ENCODE measurements at regions not wholly inside any gene's neighbourhood (a gene's known extent, or its start where the extent isn't known, plus 50 kb on each side); places are given as distances from the start of the nearest gene placed in this dataset.

- no peak for ATAC-seq
These were observed 50.5 kb upstream of the HSPA12A start for GRCh38 chr10:116792817-116793216.

- ATAC-seq, result no peak
These were observed 52.8 kb upstream of the ENO4 start for GRCh38 chr10:116796469-116796868.

- peak; percentile 79 for ATAC-seq
These were observed 52.3 kb upstream of the ENO4 start for GRCh38 chr10:116796910-116797513.

GRCh38 chr10:116798859-116799258 is 50.4 kb upstream of the ENO4 start:
- no peak for ATAC-seq
